Gastroesophageal sphincter (tissue), 3 donors: ENCODE measurements at regions not wholly inside any gene's neighbourhood (a gene's known extent, or its start where the extent isn't known, plus 50 kb on each side); places are given as distances from the start of the nearest gene placed in this dataset.

Experiments used
- POLR2A ChIP-seq, 2 donors: fragments of 450-650 bp; IDR thresholded peaks; one replicate each; pipeline ENCODE4 v1.6.1; 2017; ENCODE audit warnings: antibody characterized with exemption in 2 of 2, mild to moderate bottlenecking in 2 of 2, moderate library complexity in 1 of 2
- TF ChIP-seq, protein P1 (sequence below), 4 experiments: fragments of 200-600 bp in 2 of 4; fragments of 450-650 bp in 2 of 4; sonication (generic) in 1 of 4; IDR thresholded peaks; one replicate each; pipeline ENCODE4 v1.5.1; 2017 to 2019; ENCODE audit warnings: antibody characterized with exemption in 4 of 4, mild to moderate bottlenecking in 2 of 4, moderate library complexity in 2 of 4

DNA sequence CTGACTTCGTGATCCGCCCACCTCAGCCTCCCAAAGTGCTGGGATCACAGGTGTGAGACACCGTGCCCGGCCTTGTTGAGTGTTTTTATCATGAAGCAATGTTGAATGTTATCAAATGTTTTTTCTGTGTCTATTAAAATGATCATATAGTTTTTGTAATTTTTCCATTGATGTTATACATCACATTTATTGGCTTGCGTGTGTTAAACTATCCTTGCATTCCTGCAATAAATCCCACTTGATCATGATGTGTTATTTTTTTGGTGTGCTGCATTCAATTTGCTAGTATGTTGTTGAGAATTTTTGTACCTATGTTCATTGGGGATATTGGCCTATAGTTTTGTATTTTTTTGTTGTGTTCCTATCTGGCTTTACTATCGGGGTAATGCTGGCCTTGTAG lies 113.1 kb upstream of the PARD3B start:
- TF ChIP-seq, protein P1, sequence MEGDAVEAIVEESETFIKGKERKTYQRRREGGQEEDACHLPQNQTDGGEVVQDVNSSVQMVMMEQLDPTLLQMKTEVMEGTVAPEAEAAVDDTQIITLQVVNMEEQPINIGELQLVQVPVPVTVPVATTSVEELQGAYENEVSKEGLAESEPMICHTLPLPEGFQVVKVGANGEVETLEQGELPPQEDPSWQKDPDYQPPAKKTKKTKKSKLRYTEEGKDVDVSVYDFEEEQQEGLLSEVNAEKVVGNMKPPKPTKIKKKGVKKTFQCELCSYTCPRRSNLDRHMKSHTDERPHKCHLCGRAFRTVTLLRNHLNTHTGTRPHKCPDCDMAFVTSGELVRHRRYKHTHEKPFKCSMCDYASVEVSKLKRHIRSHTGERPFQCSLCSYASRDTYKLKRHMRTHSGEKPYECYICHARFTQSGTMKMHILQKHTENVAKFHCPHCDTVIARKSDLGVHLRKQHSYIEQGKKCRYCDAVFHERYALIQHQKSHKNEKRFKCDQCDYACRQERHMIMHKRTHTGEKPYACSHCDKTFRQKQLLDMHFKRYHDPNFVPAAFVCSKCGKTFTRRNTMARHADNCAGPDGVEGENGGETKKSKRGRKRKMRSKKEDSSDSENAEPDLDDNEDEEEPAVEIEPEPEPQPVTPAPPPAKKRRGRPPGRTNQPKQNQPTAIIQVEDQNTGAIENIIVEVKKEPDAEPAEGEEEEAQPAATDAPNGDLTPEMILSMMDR (IDR thresholded peaks at IDR 0.05), result no peak
- no peak for TF ChIP-seq POLR2A (IDR thresholded peaks at IDR 0.05)
